ENCODE measurements at regions not wholly inside any gene's neighbourhood (a gene's known extent, or its start where the extent isn't known, plus 50 kb on each side); places are given as distances from the start of the nearest gene placed in this dataset.

DNA sequence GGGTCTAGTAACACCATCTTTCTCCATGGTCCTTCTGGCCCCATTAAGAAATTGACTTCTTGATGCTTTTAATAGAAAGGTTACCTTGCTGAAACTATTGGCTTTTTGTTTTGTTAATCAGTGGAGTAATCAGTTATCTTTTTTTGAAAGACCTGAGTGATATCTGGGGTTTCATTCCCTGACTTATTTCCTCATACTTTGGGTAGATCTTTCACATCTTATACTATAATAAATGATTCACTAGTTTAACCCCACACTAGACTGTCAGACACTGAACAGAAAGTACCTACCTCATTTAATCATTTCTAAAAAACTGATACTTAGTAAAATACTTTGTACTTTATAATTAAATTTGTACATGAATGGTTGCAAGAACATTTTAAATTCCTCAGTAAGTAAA lies 1021.1 kb downstream of the STIM2 start:
- TF ChIP-seq, protein P1, sequence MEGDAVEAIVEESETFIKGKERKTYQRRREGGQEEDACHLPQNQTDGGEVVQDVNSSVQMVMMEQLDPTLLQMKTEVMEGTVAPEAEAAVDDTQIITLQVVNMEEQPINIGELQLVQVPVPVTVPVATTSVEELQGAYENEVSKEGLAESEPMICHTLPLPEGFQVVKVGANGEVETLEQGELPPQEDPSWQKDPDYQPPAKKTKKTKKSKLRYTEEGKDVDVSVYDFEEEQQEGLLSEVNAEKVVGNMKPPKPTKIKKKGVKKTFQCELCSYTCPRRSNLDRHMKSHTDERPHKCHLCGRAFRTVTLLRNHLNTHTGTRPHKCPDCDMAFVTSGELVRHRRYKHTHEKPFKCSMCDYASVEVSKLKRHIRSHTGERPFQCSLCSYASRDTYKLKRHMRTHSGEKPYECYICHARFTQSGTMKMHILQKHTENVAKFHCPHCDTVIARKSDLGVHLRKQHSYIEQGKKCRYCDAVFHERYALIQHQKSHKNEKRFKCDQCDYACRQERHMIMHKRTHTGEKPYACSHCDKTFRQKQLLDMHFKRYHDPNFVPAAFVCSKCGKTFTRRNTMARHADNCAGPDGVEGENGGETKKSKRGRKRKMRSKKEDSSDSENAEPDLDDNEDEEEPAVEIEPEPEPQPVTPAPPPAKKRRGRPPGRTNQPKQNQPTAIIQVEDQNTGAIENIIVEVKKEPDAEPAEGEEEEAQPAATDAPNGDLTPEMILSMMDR (IDR thresholded peaks at IDR 0.05): no peak
- TF ChIP-seq POLR2AphosphoS5 (IDR thresholded peaks at IDR 0.05) (no peak), POLR2A (IDR thresholded peaks at IDR 0.05) (no peak)
